NAMALWA (cell line): ENCODE measurements at regions not wholly inside any gene's neighbourhood (a gene's known extent, or its start where the extent isn't known, plus 50 kb on each side); places are given as distances from the start of the nearest gene placed in this dataset.

Source experiments
- DNase-seq: peaks from one replicate; pipeline ENCODE4 v3.0.0-alpha.2; 2015; ENCODE audit warnings: low spot score

DNA sequence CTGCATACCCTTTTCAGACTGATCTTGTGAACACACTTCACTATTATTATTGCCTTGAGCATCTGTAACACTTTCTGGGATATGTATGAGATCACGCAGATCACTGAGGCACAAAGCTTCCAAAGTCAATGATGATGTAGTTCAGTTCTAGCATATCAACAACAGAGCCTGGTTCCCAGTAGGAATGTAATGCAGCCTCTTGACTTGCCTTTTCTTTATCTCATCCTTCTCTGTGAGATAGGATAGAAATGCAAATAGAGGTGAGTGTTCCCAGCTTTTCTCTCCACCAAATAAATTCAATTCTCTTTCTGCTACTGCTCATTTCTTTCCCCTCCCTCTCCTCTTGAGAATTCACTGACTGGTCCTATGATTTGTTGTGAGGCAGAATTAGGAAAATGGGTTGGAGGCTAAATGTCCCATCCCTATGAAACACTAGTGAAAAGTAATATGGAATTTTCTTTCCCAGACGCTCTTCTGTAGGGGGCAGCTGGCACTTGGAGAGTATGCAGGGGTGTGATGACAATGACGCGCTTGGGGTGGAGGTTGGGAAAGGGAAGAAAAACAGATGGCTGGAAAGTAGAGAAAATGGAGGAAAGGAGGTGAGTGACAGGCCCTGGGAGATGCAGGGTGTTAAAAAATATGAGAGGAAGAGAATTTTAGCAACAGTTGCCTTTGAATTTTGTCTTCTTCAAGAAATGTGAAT, 96.0 kb upstream of the TMTC1 start:
- no peak for DNase-seq

DNA sequence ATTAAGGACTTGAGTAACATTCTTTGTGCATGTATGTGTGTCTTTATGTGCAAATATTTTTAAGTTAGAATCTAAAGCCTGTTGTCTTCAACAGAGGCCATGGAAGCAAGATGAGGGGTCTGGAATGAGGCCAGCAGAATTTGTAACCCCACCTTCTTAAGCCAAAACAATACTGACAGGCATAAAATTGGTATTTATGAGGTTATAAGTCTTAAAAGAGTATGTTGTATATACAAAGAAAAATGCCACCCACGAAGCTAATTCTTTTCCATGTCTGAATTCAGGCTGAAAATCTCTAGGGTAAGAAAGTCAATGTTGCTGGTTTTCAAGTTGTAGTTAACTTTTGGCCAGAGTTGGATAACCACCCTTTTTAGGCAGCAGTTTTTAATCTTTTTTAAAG, 86.2 kb upstream of the TMTC1 start:
- DNase-seq, result no peak

DNA sequence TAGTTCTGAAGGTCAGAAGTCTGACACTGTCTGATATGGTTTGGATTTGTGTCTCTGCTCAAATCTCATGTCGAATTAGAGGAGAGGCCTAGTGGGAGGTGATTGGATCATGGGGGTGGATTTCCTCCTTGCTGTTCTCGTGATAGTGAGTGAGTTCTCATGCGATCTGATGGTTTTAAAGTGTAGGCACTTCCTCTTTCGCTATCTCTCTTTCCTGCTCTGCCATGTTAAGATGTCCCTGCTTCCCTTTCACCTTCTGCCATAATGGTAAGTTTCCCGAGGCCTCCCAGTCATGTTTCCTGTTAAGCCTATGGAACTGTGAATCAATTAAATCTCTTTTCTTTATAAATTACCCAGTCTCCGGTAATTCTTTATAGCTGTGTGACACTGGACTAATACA, 84.1 kb upstream of the TMTC1 start:
- DNase-seq, result no peak

DNA sequence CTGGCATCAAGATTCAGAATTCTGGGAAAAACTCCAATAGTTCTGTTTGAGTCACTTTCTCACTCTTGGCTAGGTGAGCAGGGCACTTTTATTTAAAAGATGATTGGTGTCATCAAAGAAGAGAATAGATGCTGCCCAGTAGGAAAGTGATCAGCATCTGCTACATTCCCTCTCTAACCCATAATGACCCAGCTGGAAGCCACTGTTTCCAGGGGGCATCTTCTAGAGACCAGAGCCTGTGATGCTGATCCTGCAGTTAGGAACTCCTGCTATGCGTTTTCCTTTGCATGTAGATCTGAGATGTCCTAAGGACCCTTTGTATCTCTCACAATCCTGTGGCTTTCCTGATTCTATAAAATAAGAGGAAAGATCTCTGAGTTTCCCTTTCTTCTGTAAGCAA, 79.9 kb upstream of the TMTC1 start:
- no peak for DNase-seq

DNA sequence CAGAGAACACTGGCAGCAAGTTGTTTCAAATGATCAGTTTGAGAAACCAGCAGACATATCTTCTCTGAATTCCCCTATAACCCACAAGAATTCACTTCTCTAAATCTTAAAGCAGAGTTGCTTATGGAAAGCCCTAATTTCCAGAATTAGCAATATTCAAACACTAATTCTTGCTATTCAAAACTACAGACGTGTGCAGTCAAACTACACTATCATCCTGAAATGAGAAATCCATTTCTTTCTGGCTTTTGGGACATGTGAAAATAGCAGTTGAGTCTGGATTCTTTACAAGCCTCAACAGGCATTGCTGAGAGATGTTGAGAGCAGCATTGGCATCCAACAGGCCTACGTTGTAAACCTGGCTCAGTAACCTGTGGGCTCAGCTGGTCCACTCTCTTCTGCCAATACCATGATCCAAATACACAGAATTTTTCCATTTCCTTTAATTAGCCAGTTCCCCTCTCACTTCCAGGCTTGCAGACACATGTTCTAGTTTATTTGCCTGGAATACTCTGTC, 74.6 kb upstream of the TMTC1 start:
- DNase-seq, result no peak

DNA sequence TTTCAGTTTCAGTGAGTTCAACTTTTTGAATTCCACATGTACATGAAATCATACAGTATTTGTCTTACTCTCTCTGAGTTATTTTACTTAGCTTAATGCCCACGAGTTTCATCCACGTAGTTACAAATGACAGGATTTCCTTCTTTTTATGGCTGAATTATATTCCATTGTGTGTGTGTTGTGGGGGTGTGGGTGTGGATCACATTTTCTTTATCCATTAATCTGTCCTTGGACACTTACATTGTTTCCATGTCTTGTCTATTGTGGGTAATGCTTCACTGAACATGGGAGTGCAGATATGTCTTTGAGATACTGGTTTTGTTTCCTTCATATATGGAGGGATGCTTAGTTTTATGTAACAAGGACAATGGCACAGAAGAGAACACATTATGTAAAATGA, 63.5 kb upstream of the TMTC1 start:
- no peak for DNase-seq

DNA sequence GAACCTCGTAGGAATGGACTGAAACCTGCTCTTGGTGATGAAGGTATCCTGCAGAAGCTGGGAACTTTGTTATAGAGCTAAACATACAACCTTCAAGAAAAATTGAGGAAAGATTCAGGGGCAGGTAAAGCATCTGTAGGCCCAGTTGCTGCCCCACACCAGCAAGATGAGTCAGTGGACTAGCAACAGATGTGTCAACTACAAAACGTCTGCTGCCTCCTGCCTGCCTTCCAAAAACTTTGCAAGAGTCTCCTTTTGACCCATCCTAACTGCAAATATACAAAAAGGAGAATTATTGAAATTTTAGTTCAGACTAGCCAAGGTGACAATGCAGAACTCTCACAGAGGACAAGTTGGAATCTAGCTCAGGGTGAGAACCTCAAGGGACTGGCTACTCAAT, 60.9 kb upstream of the TMTC1 start:
- no peak for DNase-seq

DNA sequence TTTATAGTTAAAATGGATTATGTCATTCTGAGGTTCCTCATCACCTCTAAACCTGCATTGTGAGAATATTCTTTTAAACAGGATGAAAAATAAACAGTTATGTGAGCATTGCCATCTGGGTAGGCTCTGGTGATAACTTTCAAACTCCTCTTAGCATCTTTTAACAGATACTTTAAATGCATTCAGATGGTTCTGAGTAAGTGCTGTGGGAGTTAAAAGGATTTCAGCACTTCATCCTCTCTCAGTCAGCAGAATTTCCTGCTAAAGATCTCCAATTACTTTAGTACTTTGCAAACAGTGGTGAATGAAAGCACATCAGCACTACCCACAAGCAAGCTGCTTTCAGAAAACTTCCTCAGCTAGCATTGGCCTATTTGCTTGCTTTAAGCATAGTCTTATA, 59.3 kb upstream of the TMTC1 start:
- no peak for DNase-seq

DNA sequence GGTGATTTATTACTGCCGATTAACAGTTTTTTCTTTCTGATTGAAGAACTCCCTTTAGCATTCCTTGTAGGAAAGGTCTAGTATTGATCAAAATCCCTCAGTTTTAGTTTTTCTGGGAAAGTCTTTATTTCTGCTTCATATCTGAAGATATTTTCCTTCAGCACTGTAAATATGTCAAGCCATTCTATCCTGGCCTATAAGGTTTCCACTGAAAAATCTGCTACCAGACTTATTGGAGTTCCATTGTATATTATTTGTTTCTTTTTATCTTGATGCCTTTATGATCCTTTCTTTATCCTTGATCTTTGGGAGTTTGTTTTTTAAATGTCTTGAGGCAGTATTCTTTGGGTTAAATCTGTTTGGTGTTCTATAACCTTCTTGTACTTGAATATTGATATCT, 55.0 kb upstream of the TMTC1 start:
- DNase-seq, result no peak
